ENCODE measurements at regions not wholly inside any gene's neighbourhood (a gene's known extent, or its start where the extent isn't known, plus 50 kb on each side); places are given as distances from the start of the nearest gene placed in this dataset.
"Not testable (repeated sequence)": the region's sequence is repeated elsewhere in the genome, so short reads cannot be mapped to it uniquely, and the experiment has no call there.

GRCh38 chr3:166519443-166519842, 682.2 kb upstream of the BCHE start:
- in situ Hi-C loops (cut with HindIII; ENCODE audit: low sequenced_read_pairs): no loop called here
- H3K4me3 ChIP-seq (ENCODE audit: low read depth, low read length): no peak overlapping the region
- no peak for TF ChIP-seq CTCF (IDR thresholded peaks at IDR 0.05; ENCODE audit: low read depth, low read length)

GRCh38 chr3:166518040-166518439, 680.8 kb upstream of the BCHE start:
- in situ Hi-C loops (cut with HindIII; ENCODE audit: low sequenced_read_pairs): no loop called here
- no peak for DNase-seq (ENCODE audit: low read depth, low spot score)
- H3K4me3 ChIP-seq (ENCODE audit: low read depth, low read length): no peak overlapping the region
- no peak for TF ChIP-seq CTCF (IDR thresholded peaks at IDR 0.05; ENCODE audit: low read depth, low read length)

More at GRCh38 chr3:166519443-166519842, 682.2 kb upstream of the BCHE start:
- DNase-seq (ENCODE audit: low read depth, low spot score): no peak

GRCh38 chr3:166510382-166510781, 673.2 kb upstream of the BCHE start:
- in situ Hi-C loops (cut with HindIII; ENCODE audit: low sequenced_read_pairs): no loop called here

GRCh38 chr3:166500420-166500819, 663.2 kb upstream of the BCHE start:
- in situ Hi-C loops (cut with HindIII; ENCODE audit: low sequenced_read_pairs); H3K4me3 ChIP-seq (ENCODE audit: low read depth, low read length); DNase-seq (ENCODE audit: low read depth, low spot score): not testable (repeated sequence)

More at GRCh38 chr3:166510382-166510781, 673.2 kb upstream of the BCHE start:
- DNase-seq (ENCODE audit: low read depth, low spot score): no peak
- TF ChIP-seq CTCF (IDR thresholded peaks at IDR 0.05; ENCODE audit: low read depth, low read length): no peak
- no peak overlapping the region for H3K4me3 ChIP-seq (ENCODE audit: low read depth, low read length)

- no peak for DNase-seq (ENCODE audit: low read depth, low spot score)
- H3K4me3 ChIP-seq (ENCODE audit: low read depth, low read length): no peak overlapping the region
- TF ChIP-seq CTCF (IDR thresholded peaks at IDR 0.05; ENCODE audit: low read depth, low read length): no peak
- in situ Hi-C loops (cut with HindIII; ENCODE audit: low sequenced_read_pairs): no loop called here
Measured at GRCh38 chr3:166499636-166500035, 662.4 kb upstream of the BCHE start.

GRCh38 chr3:166498446-166498845, 661.2 kb upstream of the BCHE start:
- no peak for DNase-seq (ENCODE audit: low read depth, low spot score)
- no peak for TF ChIP-seq CTCF (IDR thresholded peaks at IDR 0.05; ENCODE audit: low read depth, low read length)
- in situ Hi-C loops (cut with HindIII; ENCODE audit: low sequenced_read_pairs): no loop called here

GRCh38 chr3:166489826-166490225, 652.6 kb upstream of the BCHE start:
- no peak overlapping the region for H3K4me3 ChIP-seq (ENCODE audit: low read depth, low read length)
- no peak for TF ChIP-seq CTCF (IDR thresholded peaks at IDR 0.05; ENCODE audit: low read depth, low read length)
- in situ Hi-C loops (cut with HindIII; ENCODE audit: low sequenced_read_pairs): no loop called here
- no peak for DNase-seq (ENCODE audit: low read depth, low spot score)

More at GRCh38 chr3:166498446-166498845, 661.2 kb upstream of the BCHE start:
- no peak overlapping the region for H3K4me3 ChIP-seq (ENCODE audit: low read depth, low read length)

Measured in astrocyte of the spinal cord (primary cell).